ENCODE measurements at regions not wholly inside any gene's neighbourhood (a gene's known extent, or its start where the extent isn't known, plus 50 kb on each side); places are given as distances from the start of the nearest gene placed in this dataset.

GRCh38 chr1:200306944-200307754, 102.7 kb downstream of the ZNF281 start (continued):
- no peak for TF ChIP-seq ZNF584 (CRISPR knock-in tag; IDR thresholded peaks at IDR 0.05; ENCODE audit: low read depth)
- TF ChIP-seq ZNF12 (CRISPR knock-in tag; IDR thresholded peaks at IDR 0.05), result no peak
- peak in 1 of 2 experiments; percentile 45; a peak in 1 of 4 replicates for TF ChIP-seq SRF (CRISPR knock-in tag; IDR thresholded peaks at IDR 0.05)
- TF ChIP-seq RB1 (IDR thresholded peaks at IDR 0.05; ENCODE audit: low read depth), result no peak
- TF ChIP-seq, protein P1, sequence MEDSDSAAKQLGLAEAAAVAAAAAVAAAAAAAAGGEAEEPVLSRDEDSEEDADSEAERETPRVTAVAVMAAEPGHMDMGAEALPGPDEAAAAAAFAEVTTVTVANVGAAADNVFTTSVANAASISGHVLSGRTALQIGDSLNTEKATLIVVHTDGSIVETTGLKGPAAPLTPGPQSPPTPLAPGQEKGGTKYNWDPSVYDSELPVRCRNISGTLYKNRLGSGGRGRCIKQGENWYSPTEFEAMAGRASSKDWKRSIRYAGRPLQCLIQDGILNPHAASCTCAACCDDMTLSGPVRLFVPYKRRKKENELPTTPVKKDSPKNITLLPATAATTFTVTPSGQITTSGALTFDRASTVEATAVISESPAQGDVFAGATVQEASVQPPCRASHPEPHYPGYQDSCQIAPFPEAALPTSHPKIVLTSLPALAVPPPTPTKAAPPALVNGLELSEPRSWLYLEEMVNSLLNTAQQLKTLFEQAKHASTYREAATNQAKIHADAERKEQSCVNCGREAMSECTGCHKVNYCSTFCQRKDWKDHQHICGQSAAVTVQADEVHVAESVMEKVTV (CRISPR knock-in tag; IDR thresholded peaks at IDR 0.05), result peak; percentile 55
- TF ChIP-seq FOXK1 (CRISPR knock-in tag; IDR thresholded peaks at IDR 0.05; ENCODE audit: borderline replicate concordance), result no peak
- TF ChIP-seq, protein P2, sequence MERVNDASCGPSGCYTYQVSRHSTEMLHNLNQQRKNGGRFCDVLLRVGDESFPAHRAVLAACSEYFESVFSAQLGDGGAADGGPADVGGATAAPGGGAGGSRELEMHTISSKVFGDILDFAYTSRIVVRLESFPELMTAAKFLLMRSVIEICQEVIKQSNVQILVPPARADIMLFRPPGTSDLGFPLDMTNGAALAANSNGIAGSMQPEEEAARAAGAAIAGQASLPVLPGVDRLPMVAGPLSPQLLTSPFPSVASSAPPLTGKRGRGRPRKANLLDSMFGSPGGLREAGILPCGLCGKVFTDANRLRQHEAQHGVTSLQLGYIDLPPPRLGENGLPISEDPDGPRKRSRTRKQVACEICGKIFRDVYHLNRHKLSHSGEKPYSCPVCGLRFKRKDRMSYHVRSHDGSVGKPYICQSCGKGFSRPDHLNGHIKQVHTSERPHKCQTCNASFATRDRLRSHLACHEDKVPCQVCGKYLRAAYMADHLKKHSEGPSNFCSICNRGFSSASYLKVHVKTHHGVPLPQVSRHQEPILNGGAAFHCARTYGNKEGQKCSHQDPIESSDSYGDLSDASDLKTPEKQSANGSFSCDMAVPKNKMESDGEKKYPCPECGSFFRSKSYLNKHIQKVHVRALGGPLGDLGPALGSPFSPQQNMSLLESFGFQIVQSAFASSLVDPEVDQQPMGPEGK (CRISPR knock-in tag; IDR thresholded peaks at IDR 0.05; ENCODE audit: borderline replicate concordance), result no peak
- TF ChIP-seq, protein P3, sequence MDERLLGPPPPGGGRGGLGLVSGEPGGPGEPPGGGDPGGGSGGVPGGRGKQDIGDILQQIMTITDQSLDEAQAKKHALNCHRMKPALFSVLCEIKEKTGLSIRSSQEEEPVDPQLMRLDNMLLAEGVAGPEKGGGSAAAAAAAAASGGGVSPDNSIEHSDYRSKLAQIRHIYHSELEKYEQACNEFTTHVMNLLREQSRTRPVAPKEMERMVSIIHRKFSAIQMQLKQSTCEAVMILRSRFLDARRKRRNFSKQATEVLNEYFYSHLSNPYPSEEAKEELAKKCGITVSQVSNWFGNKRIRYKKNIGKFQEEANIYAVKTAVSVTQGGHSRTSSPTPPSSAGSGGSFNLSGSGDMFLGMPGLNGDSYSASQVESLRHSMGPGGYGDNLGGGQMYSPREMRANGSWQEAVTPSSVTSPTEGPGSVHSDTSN (CRISPR knock-in tag; IDR thresholded peaks at IDR 0.05; ENCODE audit: low read depth), result no peak
- TF ChIP-seq, protein P3 (tag; conservative IDR thresholded peaks at IDR 0.05; ENCODE audit: low read depth), result no peak
- TF ChIP-seq ZFX (CRISPR knock-in tag; IDR thresholded peaks at IDR 0.05), result no peak
- no peak for TF ChIP-seq MYNN (IDR thresholded peaks at IDR 0.05)
- TF ChIP-seq MYNN (CRISPR knock-in tag; IDR thresholded peaks at IDR 0.05), result no peak
- TF ChIP-seq CTCF (IDR thresholded peaks at IDR 0.05 in 2 of 3, conservative IDR thresholded peaks at IDR 0.05 in 1 of 3; ENCODE audit: insufficient read depth in 2 of 3, low read depth in 1 of 3, low read length in 3 of 3), result peak; percentile 72 to 85 (median 83)
- TF ChIP-seq, protein P4, sequence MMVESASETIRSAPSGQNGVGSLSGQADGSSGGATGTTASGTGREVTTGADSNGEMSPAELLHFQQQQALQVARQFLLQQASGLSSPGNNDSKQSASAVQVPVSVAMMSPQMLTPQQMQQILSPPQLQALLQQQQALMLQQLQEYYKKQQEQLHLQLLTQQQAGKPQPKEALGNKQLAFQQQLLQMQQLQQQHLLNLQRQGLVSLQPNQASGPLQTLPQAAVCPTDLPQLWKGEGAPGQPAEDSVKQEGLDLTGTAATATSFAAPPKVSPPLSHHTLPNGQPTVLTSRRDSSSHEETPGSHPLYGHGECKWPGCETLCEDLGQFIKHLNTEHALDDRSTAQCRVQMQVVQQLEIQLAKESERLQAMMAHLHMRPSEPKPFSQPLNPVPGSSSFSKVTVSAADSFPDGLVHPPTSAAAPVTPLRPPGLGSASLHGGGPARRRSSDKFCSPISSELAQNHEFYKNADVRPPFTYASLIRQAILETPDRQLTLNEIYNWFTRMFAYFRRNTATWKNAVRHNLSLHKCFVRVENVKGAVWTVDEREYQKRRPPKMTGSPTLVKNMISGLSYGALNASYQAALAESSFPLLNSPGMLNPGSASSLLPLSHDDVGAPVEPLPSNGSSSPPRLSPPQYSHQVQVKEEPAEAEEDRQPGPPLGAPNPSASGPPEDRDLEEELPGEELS (CRISPR knock-in tag; IDR thresholded peaks at IDR 0.05; ENCODE audit: borderline replicate concordance), result no peak
- no peak for TF ChIP-seq MEF2A (IDR thresholded peaks at IDR 0.05; ENCODE audit: control insufficient read depth, low read depth, low read length)
- TF ChIP-seq C11orf30 (IDR thresholded peaks at IDR 0.05; ENCODE audit: low read depth), result no peak
